WI38 (cell line): ENCODE measurements at regions not wholly inside any gene's neighbourhood (a gene's known extent, or its start where the extent isn't known, plus 50 kb on each side); places are given as distances from the start of the nearest gene placed in this dataset.

Experiments used
- H3K4me3 ChIP-seq: 2 replicates; pipeline ENCODE4 v1.5.1; 2011; ENCODE audit warnings: low read depth, mild to moderate bottlenecking, control low read depth, low read length
- CTCF ChIP-seq: IDR thresholded peaks from 2 replicates; pipeline ENCODE4 v1.5.1; 2012; ENCODE audit warnings: low read depth, mild to moderate bottlenecking, control low read depth, low read length

GRCh38 chr5:125053179-125053578 lies 306.7 kb upstream of the ZNF608 start:
- TF ChIP-seq CTCF: no peak
- no peak overlapping the region for H3K4me3 ChIP-seq

DNA sequence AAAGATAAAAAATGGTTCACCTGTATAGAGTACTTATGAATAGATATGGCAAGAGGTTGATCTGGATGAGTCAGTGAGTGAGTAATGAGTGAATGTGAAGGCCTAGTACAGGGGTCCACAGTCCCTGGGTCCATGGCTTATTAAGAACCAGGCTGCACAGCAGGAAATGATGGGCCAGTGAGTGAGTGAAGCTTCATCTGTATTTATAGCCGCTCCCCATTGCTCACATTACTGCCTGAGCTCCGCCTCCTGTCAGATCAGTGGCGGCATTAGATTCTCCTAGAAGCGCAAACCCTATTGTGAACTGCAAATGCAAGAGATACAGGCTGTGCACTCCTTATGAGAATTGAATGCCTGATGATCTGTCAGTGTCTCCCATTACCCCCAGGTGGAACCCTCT lies 307.7 kb upstream of the ZNF608 start:
- TF ChIP-seq CTCF: no peak
- no peak overlapping the region for H3K4me3 ChIP-seq

- no peak for TF ChIP-seq CTCF
- H3K4me3 ChIP-seq: no peak overlapping the region
Observed at GRCh38 chr5:125056671-125057485, 310.4 kb upstream of the ZNF608 start.

DNA sequence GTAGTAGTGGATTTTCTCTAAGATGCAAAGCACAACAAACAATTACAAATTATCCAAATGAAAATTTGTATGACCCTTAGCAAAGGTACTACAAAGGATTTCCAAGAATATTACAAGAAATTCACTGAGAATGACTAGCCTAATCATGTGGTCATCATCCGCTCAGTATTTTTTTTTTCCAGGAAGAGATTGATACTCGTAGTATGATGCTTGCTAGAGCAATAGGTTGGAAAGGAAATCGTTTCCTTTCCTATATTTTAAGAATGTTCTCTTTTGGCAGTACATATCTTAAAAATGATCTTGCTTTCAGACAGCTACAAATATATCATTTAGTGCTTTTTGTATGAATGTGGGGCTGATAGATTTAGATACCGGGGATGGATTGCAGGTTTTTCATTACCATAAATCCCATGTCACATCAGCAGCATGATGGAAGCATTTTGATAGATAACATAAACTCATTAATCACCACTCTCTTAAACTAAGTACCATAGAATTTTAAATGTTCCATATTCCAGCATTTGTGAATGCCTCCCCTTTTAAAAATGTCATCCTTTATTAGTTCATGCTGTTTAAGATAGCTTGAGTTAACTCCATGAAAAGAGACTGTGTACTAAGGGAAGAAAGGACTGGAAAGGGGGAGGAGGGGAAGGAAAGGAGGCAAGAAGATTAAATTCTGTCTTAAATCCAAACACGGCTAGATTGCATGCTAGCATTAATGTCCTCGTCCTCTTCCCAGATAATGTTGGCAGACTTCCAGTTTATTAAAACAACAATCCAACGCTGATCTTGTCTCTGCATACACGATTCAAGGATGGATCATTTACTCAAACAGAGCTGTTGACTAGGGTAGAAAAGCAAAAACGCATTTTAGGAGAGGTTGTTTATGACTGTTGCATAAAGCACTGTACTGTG lies 311.7 kb upstream of the ZNF608 start:
- no peak for TF ChIP-seq CTCF
- no peak overlapping the region for H3K4me3 ChIP-seq

GRCh38 chr5:125059255-125060002 lies 313.0 kb upstream of the ZNF608 start:
- no peak for TF ChIP-seq CTCF
- no peak overlapping the region for H3K4me3 ChIP-seq

GRCh38 chr5:125061726-125062125 lies 315.3 kb upstream of the ZNF608 start:
- TF ChIP-seq CTCF: no peak
- H3K4me3 ChIP-seq: no peak overlapping the region
